SKM-1 (cell line): ENCODE measurements at regions not wholly inside any gene's neighbourhood (a gene's known extent, or its start where the extent isn't known, plus 50 kb on each side); places are given as distances from the start of the nearest gene placed in this dataset.
"Not testable (repeated sequence)": the region's sequence is repeated elsewhere in the genome, so short reads cannot be mapped to it uniquely, and the experiment has no call there.

Experiments
- DNase-seq: peaks from one replicate; lab custom pipeline; 2025; ENCODE audit not compliant: unreplicated experiment; lab: John Stamatoyannopoulos, UW

DNA sequence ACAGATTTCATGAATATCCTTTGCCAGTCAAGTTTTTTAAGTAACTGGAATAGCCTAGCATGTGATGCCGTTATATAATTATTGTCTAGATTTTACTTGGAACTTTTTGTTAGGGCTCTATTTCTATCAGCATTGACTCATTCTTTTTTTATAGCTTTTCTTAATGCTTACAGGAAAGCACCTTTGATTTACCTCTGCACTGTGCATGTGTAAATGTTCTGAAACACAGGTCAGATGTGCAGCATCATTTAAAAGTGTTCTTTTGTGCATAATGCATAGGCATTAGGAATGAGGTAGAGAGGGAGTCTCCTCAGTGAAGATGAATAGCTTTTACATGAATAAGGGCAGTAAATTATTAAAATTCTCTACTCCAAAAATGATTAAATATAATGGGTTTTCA is 669.3 kb upstream of the MBL2 start:
- DNase-seq = no peak

DNA sequence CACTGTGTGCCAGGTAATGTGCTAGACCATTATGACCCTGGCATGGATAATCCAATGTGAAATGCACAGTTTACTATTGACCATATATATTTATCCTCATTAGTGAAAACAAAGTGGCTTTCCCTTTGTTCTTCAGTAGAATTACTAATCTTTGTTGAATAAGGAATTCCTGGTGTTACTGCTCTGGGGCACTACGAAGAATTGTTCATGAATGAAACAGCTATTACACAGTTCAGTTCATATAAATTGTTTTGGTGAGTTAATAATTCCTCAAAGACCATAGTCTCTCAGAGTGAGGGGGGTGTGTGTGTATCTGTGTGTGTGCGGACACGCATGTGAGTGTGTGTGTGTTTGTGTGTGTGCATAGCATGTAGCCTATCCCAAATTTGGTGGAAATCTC is 668.0 kb upstream of the MBL2 start:
- DNase-seq = no peak

DNA sequence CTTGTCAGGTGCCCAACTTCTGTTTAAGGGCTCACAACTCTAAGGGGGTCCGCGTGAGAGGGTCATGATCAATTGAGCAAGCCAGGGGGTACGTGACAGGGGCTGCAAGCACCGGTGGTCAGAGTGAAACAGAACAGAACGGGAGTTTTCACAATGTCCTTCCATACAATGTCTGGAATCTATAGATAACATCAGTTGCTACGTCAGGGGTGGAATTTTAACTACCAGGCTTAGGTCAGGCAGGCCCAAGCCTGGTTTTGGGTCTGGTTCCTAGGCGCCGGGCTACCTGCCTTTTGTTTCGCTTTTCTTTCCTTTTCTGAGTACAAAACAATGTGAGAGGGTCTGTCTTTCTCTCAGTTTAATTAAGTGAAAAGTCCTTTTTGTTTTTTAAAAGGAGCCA is 666.5 kb upstream of the MBL2 start:
- not testable (repeated sequence) for DNase-seq

DNA sequence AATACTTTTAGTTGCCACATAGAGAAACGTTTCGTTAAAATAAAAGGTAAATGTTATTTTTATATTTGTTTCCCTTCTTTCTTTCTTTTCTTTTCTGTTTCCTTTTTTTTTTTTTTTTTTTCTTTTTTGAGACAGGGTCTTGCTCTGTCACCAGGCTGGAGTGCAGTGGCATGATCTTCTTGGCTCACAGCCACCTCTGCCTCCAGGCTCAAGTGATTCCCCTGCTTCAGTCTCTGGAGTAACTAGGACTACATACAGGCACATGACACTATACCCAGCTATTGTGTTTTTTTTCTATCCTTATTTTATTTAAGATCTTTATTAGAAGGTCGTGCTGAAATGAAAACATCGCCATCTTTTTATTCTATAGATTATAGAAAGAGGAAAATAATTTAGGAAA is 661.8 kb upstream of the MBL2 start:
- no peak for DNase-seq

DNA sequence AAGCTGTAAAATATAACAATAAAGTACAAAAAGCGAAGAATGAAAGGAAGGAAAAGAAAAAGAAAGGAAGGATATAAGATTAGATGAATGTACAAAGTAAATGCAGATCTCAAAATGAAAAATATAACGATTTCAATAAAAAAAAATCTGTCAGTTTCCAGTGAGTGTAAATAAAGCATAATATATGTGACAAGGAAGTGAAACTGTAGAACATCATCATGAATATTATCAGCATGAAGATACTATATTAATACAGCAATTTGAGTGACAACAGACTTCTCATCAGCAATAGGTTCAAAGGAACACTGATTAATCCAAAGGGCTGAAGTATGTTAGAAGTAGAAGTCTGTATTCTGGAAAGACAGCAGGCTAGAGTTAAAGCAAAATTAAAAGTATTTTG is 659.5 kb upstream of the MBL2 start:
- DNase-seq = no peak

DNA sequence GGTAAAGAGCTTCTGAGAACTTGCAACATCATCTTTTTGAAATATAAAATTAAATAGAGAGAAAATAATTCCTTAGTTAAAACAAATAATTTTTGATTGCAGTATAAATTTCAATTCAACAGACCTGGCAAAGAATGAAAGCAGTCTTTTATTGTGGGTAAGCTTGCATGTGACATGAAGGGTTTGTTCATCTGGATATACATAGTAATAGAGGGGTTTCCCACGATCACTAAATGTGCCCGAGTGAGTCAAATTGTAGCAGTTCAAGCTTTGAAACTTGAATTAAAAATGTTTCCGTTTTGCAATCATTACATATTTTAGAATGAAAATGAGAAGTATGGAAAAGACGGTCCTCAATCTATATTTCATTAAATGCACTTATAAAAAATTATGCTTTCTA is 658.4 kb upstream of the MBL2 start:
- DNase-seq = no peak

DNA sequence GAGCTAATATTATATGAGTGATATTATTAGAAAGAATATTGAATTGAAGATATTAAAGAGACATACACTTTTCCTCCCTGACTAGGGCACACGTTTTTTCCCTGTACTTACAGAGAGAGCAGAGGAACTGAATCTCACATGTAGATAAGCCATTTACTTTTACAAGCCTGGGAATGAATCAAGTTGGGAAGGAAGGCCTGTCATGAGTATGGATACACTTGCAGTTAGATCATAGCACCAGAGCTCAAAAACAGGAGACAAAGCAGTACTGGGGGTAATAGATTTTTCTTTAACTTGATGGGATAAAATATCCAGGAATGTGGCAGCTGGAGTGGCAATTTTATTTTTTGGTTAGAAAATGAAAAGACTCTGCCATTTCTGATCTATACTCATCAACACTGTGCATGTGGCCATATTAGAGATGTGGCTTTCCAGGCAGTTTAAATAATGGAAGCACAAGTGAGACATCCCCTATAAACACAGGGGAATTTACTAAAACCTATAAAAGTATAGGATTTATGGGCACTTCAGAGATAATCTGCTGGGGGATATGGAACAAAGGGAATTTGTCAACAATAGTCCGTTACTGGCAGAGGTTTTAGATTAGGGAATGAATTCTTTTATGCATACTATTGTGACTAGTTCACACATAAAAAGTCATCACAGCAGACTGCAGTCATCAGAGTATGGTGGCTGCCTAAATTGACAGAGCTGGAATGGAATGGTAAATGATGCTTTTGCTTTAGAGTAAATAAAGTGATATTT is 657.7 kb upstream of the MBL2 start:
- no peak for DNase-seq

DNA sequence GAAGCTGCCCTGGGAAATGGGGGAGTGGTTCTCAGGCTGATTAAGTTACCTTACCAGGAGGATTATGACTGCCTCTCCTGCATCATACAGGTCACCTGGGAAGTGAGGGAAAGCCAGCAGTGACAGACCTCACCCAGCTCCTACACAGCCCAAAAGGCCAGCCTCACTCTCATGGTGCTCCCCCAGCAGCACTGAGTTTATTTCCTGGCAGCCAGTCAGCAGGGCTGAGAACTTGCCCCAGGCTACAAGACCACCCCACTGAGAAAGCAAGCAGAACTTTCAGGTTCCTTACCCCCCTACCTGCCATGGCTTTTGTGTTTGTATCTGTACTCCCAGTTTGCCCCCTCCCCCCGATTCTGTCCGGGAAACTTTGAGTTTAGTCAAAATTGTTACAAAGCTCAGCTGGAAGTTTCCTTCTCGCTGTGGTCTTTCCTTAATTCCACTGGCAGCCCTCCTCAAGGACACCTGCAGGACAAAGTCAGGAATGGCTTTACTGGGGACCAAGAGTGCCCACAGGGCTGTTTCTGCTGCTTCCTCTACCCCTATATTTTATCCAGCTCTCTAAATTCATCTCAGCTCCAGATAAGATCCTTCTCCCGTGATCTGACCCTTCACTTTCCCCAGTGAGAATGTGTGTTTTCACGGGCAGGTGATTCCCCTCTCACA is 649.8 kb upstream of the MBL2 start:
- DNase-seq = no peak

DNA sequence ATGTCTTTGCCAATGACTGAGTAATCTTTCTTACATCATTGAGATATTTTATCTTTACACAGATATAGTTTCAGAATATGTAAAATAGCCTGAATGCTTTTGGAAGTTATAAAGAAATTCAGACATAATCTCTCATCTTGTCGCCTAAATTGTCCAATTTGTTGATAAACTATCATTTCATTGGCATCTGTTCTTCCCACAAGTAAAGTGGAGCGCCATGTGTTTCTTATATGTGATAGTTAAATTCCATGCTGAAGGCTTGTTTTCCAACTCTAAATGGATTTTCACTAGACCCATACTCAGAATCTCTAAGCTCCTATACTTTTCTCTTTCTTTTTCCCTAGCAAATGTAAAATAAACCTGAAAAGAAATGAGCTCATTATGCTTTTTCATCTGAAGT is 640.1 kb upstream of the MBL2 start:
- no peak for DNase-seq

DNA sequence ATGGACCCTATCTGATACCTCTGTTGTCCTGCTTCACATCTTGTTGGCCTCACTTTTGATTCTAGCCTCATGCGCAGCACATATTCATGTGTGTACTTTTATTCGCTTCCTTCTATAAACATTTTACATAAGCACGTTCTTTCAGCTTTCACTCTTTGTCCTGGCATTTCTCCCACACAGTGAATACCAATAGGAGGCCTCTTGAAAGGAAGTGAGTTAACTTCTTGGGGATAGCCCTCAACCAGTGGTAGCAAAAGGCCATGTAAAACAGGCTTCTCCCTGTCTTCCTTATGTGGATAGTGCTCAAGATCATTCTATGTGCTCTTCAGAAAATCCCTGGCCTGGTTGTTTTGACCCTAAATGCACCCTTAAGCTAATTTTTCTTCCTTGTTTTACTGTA is 633.9 kb upstream of the MBL2 start:
- DNase-seq = no peak

DNA sequence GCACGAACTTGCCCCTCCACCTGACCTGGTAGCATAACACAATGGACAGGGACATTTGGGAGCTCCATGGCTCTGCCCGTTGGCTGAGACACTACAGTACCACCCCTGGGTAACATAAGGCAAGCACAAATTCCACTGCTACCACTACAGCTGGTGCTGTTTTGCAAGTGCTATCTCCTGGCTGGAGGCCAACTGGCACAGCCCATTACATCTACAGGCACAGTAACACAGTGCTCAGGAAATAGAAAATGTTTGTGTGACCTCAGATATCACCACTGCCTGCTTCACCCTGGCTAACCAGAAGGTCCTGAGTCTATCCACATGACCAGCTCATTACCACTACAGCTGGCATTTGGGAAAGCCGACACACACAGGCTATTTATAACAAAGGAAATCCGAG is 631.1 kb upstream of the MBL2 start:
- no peak for DNase-seq

DNA sequence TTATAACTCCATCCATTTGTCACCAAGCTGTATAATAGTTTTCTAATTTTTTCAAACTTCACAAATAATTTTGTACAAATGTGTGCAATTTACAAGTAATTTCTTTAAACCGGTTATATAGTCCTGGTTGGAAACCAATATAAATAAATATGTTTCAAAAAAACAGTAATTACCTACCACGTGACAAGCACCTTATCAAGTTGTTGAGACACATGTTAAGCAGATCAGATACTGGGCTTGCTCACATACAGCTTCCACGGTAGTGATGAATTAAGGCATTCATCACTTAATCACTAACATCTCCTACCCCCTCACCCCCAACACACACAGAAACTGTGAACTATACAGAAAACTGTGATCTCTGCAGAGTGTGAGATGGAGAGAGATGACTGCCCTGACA is 630.0 kb upstream of the MBL2 start:
- DNase-seq = no peak

DNA sequence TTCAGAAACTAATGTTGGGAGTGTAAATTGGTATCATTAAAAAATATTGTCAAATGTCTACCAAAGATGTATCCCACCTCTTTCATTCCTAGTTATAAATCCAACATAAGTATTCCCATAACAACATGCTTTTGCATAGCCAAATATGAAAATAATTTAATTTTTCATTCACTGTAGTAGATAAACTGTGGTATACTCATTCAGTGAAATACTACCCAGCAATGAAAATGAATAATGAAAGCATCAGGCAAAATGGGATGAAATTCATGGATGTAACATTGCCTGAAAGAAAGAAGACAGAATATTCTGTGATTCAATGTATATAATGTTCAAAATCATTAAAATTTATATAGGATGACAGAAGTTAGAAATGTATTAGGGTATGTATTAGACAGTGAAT is 629.0 kb upstream of the MBL2 start:
- no peak for DNase-seq

DNA sequence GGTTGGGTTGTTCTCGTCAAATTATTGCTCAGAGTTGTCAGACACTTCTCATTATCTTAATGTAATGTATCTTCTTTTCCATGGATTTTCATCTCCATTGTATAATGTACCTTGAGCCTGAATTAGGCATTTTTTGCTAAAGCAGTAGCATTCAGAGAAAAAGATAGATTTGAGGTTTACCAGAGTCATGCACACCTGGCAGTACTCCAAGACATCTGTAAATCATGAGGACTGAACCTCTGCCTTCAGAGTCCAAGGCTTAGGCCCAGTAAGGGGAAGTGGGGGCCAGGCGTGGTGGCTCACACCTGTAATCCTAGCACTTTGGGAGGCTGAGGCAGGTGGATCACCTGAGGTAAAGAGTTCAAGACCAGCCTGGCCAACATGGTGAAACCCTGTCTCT is 624.3 kb upstream of the MBL2 start:
- no peak for DNase-seq

DNA sequence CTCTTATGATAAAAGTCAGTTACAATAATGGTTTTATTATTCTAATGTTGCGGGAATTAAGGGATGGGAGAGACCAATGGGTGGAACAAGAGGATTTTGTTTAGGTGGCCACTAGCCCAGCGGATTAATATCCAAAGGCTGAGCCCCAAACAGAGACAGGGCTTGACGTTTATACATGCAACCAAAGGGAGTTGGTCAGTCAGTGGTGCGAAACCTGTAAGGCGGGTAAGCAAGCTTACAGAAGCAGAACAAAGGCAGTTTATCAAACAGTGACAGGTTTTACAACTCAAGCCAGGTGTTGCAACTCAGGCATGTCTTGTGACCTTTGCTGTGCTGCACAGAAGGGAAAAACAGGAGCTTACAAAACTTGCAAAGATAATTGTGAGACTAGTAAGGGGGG is 622.9 kb upstream of the MBL2 start:
- DNase-seq = no peak

DNA sequence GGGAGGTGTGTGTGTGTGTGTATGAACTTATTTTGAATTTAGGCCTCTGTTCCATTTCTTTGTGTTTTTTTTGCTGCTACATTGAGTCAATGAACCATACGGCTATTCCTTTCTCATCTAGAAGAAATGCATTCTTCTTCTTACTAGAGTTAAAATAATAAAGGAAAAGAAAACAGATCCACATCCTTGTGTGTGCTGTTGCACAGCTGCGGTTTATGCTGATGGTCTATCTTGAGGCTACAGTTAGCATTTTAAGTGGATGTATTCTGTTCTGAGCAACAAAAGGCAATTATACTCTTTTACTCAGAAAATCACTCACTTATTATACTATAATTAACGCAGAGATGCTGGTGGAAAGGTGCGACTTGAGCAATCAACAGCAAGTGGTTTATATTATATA is 615.0 kb upstream of the MBL2 start:
- no peak for DNase-seq

DNA sequence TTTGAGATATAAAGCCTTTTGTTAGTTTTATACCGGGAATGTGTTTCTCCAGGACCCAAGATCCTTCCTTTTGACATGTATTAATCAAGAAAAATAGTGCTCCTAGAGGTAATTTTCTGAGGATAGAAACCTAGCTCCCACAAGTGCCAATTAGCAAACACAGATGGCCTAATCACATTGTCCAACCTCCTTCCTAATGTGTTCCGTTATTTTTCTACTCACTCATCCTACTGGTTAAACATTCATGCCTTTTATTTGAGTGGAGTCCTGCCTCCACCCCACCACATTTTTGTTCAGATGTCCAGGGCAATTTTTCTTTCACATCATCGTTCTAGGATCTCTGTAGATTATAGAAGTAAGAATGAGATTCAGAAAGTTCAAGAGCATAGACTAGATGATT is 610.0 kb upstream of the MBL2 start:
- no peak for DNase-seq

DNA sequence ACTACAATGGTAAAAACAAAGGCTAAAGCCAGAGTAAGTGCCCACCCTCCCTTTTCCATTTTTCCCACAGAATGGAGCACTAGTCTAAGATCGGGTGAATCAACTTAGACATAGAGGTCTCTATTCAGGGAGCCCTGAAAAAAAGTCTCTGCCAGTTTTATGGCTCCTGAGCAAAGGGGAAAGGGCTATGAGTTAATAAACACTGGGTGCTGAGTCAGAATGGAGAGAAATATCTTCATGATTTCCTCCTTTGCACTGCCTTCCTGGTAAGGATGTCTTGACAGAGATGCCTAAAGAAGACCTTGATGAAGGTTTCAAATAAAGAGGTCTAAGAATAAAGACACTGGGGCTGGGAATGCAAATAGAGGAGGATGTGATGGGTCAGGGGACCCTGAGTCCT is 607.4 kb upstream of the MBL2 start:
- no peak for DNase-seq

DNA sequence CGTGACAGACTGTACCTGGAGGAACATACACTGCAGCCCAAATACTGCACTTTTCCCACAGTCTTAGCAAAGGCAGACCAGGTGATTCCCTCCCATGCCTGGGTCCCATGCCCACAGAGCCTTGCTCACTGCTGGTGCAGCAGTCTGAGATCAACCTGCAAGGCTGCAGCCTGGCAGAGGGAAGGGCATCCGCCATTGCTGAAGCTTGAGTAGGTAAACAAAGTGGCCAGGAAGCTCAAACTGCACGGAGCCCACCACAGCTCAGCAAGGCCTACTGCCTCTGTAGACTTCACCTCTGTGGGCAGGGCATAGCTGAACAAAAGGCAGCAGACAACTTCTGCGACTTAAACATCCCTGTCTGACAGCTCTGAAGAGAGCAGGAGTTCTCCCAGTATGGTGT is 597.8 kb upstream of the MBL2 start:
- DNase-seq = no peak

DNA sequence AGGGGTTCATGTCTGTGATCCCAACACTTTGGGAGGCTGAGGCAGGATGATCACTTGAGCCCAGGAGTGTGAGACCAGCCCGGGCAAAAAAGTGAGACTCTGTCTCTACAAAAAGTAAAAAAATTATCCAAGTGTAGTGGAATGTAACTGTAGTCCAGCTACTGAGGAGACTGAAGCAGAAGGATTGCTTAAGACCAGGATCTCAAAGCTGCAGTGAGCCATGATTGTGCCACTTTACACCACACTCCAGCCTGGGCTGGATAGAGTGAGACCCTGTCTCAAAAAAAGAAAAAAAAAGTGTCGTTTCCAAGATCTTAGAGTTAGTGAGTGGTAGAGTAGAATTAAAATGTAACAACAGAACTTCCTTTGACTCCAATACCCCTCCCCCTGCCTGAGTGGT is 589.4 kb upstream of the MBL2 start:
- DNase-seq = no peak

DNA sequence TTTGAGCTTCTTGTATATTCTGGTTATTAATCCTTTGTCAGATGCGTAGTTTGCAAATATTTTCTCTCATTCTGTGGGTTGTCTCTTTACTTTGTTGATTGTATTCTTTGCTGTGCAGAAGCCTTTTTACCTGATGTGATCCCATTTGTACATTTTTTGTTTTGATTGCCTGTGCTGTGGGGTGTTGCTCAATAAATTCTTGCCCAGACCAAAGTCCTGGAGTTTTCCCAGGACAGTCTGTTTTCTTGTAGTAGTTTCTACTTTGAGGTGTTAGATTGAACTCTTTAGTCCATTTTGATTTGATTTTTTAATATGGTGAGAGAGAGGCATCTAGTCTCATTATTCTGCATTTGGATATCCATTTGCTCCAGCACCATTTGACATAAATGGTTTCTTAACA is 588.7 kb upstream of the MBL2 start:
- DNase-seq = no peak

DNA sequence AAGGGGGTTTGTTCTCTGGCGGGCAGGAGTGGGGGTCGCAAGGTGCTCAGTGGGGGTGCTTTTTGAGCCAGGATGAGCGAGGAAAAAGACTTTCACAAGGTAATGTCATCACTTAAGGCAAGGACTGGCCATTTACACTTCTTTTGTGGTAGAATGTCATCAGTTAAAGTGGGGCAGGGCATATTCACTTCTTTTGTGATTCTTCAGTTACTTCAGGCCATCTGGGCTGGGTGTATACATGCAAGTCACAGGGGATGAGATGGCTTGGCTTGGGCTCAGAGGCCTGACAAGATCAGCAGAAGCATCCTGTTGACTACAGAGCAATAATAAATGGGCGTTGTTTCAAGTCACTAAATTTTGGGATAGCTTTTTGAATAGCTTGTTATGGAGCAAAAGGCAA is 586.4 kb upstream of the MBL2 start:
- DNase-seq = not testable (repeated sequence)

DNA sequence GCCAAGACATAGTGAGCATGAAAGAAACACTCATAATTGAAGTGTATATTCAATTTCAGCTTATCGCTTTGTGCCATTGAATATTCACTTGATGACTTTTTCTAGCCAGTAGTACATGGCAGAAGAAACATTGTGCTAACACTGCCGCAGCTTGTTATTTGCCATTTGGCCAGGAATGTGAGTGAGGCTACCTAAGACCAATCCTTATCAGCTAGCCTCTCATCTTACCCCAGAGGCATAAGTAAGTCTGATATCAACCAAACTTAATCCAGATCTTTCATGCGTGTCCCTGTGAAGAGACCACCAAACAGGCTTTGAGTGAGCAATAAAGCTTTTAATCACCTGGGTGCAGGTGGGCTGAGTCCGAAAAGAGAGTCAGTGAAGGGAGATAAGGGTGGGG is 586.0 kb upstream of the MBL2 start:
- no peak for DNase-seq
